NT2/D1 (cell line): ENCODE measurements at regions not wholly inside any gene's neighbourhood (a gene's known extent, or its start where the extent isn't known, plus 50 kb on each side); places are given as distances from the start of the nearest gene placed in this dataset.

Experiments
- SUZ12 ChIP-seq: IDR thresholded peaks from 2 replicates; pipeline ENCODE4 v1.6.1; 2011; ENCODE audit not compliant: insufficient read length, insufficient read depth; ENCODE audit errors: extremely low read depth
- YY1 ChIP-seq: IDR thresholded peaks from 2 replicates; pipeline ENCODE4 v1.6.1; 2011; ENCODE audit not compliant: insufficient read length, insufficient read depth

- TF ChIP-seq SUZ12, result no peak
- no peak for TF ChIP-seq YY1
Observed at GRCh38 chr13:112169941-112170822, 103.2 kb downstream of the SOX1 start.
